HG03108 (cell line): ENCODE measurements at regions not wholly inside any gene's neighbourhood (a gene's known extent, or its start where the extent isn't known, plus 50 kb on each side); places are given as distances from the start of the nearest gene placed in this dataset.
"Not testable (repeated sequence)": the region's sequence is repeated elsewhere in the genome, so short reads cannot be mapped to it uniquely, and the experiment has no call there.

ENCODE experiments used
- ATAC-seq: cut with Tn5 transposase; IDR thresholded peaks from one replicate; pipeline ENCODE4 v1.9.1; 2021; ENCODE audit warnings: moderate library complexity; ENCODE audit not compliant: unreplicated experiment

GRCh38 chr10:8415029-8415428 lies 360.5 kb downstream of the GATA3 start:
- not testable (repeated sequence) for ATAC-seq

- no peak for ATAC-seq
Observed at GRCh38 chr10:8416192-8416701, 361.8 kb downstream of the GATA3 start.

GRCh38 chr10:8416760-8417159 lies 362.3 kb downstream of the GATA3 start:
- ATAC-seq = no peak

- ATAC-seq = no peak
Observed at GRCh38 chr10:8417631-8418030, 363.1 kb downstream of the GATA3 start.

GRCh38 chr10:8418631-8419030 lies 364.1 kb downstream of the GATA3 start:
- ATAC-seq = no peak

GRCh38 chr10:8420182-8420581 lies 365.7 kb downstream of the GATA3 start:
- no peak for ATAC-seq

- ATAC-seq = no peak
Observed at GRCh38 chr10:8424555-8425211, 370.2 kb downstream of the GATA3 start.

- ATAC-seq = no peak
Observed at GRCh38 chr10:8428654-8429053, 374.2 kb downstream of the GATA3 start.

GRCh38 chr10:8430321-8430720 lies 375.8 kb downstream of the GATA3 start:
- no peak for ATAC-seq

- ATAC-seq = no peak
Observed at GRCh38 chr10:8431511-8431910, 377.0 kb downstream of the GATA3 start.

GRCh38 chr10:8435186-8436055 lies 380.9 kb downstream of the GATA3 start:
- ATAC-seq = no peak

- ATAC-seq = no peak
Observed at GRCh38 chr10:8437896-8438295, 383.4 kb downstream of the GATA3 start.

- ATAC-seq = no peak
Observed at GRCh38 chr10:8438603-8439002, 384.1 kb downstream of the GATA3 start.

GRCh38 chr10:8439040-8439439 lies 384.6 kb downstream of the GATA3 start:
- ATAC-seq = no peak

- ATAC-seq = no peak
Observed at GRCh38 chr10:8444630-8445029, 390.1 kb downstream of the GATA3 start.

GRCh38 chr10:8445353-8445752 lies 390.9 kb downstream of the GATA3 start:
- ATAC-seq = no peak

- ATAC-seq = no peak
Observed at GRCh38 chr10:8449909-8450308, 395.4 kb downstream of the GATA3 start.

- ATAC-seq = no peak
Observed at GRCh38 chr10:8453587-8453986, 399.1 kb downstream of the GATA3 start.

- no peak for ATAC-seq
Observed at GRCh38 chr10:8454357-8454756, 399.9 kb downstream of the GATA3 start.

- no peak for ATAC-seq
Observed at GRCh38 chr10:8455181-8455580, 400.7 kb downstream of the GATA3 start.

GRCh38 chr10:8456386-8456785 lies 401.9 kb downstream of the GATA3 start:
- no peak for ATAC-seq

GRCh38 chr10:8460626-8461025 lies 406.1 kb downstream of the GATA3 start:
- no peak for ATAC-seq
